ENCODE measurements at regions not wholly inside any gene's neighbourhood (a gene's known extent, or its start where the extent isn't known, plus 50 kb on each side); places are given as distances from the start of the nearest gene placed in this dataset.

DNA sequence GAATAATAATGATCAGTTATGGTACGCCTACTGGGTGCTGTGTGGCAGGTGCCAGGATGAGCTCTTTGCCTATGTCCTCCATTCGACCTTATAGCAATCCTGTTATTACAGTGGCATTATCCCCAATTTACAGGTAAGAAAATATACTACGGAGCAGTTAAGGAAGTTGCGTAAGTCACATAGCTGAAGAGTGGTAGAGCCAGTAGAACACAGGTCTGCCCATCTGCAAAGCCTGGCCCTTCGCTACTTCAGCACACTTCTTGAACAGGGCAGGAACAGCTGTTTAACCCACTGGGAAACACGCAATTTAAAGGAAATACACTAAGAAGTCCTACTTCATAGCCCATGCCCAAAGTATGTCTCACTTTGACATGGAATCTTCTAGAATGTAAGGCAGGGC lies 91.8 kb downstream of the PXDC1 start:
- TF ChIP-seq POLR2A (IDR thresholded peaks at IDR 0.05): no peak
- TF ChIP-seq, protein P1, sequence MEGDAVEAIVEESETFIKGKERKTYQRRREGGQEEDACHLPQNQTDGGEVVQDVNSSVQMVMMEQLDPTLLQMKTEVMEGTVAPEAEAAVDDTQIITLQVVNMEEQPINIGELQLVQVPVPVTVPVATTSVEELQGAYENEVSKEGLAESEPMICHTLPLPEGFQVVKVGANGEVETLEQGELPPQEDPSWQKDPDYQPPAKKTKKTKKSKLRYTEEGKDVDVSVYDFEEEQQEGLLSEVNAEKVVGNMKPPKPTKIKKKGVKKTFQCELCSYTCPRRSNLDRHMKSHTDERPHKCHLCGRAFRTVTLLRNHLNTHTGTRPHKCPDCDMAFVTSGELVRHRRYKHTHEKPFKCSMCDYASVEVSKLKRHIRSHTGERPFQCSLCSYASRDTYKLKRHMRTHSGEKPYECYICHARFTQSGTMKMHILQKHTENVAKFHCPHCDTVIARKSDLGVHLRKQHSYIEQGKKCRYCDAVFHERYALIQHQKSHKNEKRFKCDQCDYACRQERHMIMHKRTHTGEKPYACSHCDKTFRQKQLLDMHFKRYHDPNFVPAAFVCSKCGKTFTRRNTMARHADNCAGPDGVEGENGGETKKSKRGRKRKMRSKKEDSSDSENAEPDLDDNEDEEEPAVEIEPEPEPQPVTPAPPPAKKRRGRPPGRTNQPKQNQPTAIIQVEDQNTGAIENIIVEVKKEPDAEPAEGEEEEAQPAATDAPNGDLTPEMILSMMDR (IDR thresholded peaks at IDR 0.05): no peak
- no peak for TF ChIP-seq EP300 (IDR thresholded peaks at IDR 0.05)
- no peak for TF ChIP-seq POLR2AphosphoS5 (IDR thresholded peaks at IDR 0.05)
- Histone ChIP-seq H3K4me3 (no peak overlapping the region), H3K36me3 (no peaks in the 10 kb centered on the region), H3K27me3 (no peaks in the 10 kb centered on the region), H3K4me1 (peaks cover 0 to 3% (median 1%) of the 10 kb centered on the region in 4 donors), H3K9me3 (no peaks in the 10 kb centered on the region), H3K27ac (no peak overlapping the region)
- ATAC-seq (ENCODE audit: low FRiP score in 2 of 2) (no peak), DNase-seq (no peak)
- 79 to 83% methylated on average over 6 of the region's 6 CpGs for WGBS, 2 donors

DNA sequence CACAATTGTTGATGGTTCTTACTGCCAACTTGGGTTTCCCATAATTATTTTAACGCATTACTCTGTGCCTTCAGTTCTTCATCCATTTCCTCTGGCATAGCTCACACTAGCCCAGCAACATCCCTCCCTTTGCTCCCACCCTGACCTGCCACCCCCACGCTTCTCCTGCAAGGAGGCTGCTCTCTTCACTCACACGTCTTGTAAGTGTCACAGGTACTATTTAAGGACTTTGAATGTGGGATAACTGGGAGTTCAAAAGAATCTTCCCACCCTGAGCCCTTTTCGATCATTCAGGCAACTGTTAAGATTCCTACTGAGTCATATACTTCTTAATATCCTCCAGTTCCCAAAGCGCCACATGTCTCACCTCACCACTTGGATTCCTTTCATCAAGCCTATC lies 95.4 kb downstream of the PXDC1 start:
- H3K4me1 ChIP-seq: no peaks in the 10 kb centered on the region
- no peaks in the 10 kb centered on the region for H3K36me3 ChIP-seq
- DNase-seq: no peak
- H3K4me3 ChIP-seq: no peak overlapping the region
- no peaks in the 10 kb centered on the region for H3K9me3 ChIP-seq
- 85 to 89% methylated on average over 5 of the region's 5 CpGs for WGBS, 2 donors
- no peaks in the 10 kb centered on the region for H3K27me3 ChIP-seq
- no peak overlapping the region for H3K27ac ChIP-seq
- no peak for ATAC-seq (ENCODE audit: low FRiP score in 2 of 2)
- TF ChIP-seq EP300 (IDR thresholded peaks at IDR 0.05) (no peak), POLR2A (IDR thresholded peaks at IDR 0.05) (no peak), POLR2AphosphoS5 (IDR thresholded peaks at IDR 0.05) (no peak)
- TF ChIP-seq, protein P1 (IDR thresholded peaks at IDR 0.05): no peak

DNA sequence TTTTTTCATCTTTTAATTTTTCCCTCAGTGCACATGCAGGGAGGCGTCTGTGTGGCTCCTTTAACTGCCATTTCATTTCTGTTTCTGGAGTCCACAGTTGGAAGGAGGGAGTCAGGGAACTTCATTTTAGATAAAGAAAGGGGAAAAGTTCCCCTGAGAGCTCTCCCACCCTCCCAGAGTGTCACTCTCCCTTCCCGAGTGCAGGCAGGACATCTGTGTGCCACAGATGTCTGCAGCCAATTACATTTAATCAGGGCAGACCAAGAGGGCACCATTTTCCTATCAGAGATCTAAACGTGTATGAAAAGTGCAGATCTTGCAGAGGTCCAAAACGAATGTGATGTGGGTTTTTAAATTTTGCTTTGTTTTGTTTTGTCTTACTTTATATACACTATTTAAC lies 96.6 kb downstream of the PXDC1 start:
- TF ChIP-seq POLR2A (IDR thresholded peaks at IDR 0.05): no peak
- no peak for TF ChIP-seq EP300 (IDR thresholded peaks at IDR 0.05)
- no peak for TF ChIP-seq POLR2AphosphoS5 (IDR thresholded peaks at IDR 0.05)
- Histone ChIP-seq H3K9me3 (no peaks in the 10 kb centered on the region), H3K4me1 (no peaks in the 10 kb centered on the region), H3K4me3 (no peak overlapping the region), H3K27ac (no peak overlapping the region), H3K27me3 (no peaks in the 10 kb centered on the region), H3K36me3 (no peaks in the 10 kb centered on the region)
- WGBS, 2 donors: 49 to 64% methylated on average over 4 of the region's 4 CpGs
- ATAC-seq (ENCODE audit: low FRiP score in 2 of 2): no peak
- DNase-seq: no peak

DNA sequence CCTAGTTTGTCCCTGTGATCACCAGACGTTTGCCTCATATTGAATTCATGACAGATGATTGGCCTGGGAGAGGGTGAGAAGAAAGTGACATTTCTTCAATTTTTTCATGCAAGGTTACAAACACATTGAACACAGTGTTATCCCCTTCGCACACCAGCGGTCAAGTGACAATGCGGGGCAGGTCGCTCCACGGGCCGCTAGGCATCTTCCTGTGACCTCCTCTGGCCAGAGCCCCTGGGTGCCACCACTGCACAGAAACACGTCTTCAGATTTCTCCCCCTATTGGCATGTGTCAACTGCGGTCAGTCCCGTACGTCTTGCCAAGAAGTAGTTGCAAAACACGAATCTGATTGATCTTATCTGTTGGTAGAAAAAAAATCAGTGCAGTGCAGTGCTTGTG lies 97.1 kb downstream of the PXDC1 start:
- DNase-seq (peak in 1 of 2 donors; percentile 51), ATAC-seq (ENCODE audit: low FRiP score in 2 of 2) (no peak)
- Histone ChIP-seq H3K36me3 (no peaks in the 10 kb centered on the region), H3K4me3 (no peak overlapping the region), H3K4me1 (no peaks in the 10 kb centered on the region), H3K9me3 (no peaks in the 10 kb centered on the region), H3K27me3 (no peaks in the 10 kb centered on the region), H3K27ac (no peak overlapping the region)
- TF ChIP-seq POLR2AphosphoS5 (IDR thresholded peaks at IDR 0.05): no peak
- TF ChIP-seq POLR2A (IDR thresholded peaks at IDR 0.05): no peak
- WGBS, 2 donors: 84% methylated on average over 12 of the region's 12 CpGs

DNA sequence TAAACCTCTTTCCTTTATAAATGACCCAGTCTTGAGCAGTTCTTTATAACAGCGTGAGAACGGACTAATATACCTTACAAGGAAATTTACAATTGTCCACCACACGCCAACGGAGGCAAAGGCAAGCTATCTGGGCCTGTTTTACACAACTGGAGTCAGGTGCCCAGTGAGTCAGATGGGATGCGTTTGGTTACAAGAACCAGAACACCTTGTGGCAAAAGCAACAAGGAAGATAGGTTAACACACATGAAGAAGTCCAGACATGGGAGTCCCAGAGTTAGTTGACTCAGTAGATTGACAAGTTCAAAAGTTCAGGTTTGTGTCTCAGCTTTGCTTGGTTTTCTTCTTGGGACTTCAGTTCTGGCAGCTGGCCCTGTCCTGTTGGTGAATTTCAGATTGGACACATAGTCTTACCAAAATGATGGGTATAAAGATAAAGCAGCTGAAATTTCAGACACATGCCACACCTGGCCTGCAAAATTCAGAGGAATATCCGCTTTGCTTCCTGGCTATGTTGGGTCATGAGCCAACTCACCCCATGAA lies 97.9 kb downstream of the PXDC1 start:
- DNase-seq (no peak), ATAC-seq (ENCODE audit: low FRiP score in 2 of 2) (no peak)
- no peak overlapping the region for H3K27ac ChIP-seq
- no peak overlapping the region for H3K4me3 ChIP-seq
- 98% methylated on average over 6 of the region's 6 CpGs for WGBS, 2 donors
- no peaks in the 10 kb centered on the region for H3K36me3 ChIP-seq
- no peaks in the 10 kb centered on the region for H3K27me3 ChIP-seq
- H3K4me1 ChIP-seq: no peaks in the 10 kb centered on the region
- TF ChIP-seq POLR2AphosphoS5 (IDR thresholded peaks at IDR 0.05): no peak
- H3K9me3 ChIP-seq: no peaks in the 10 kb centered on the region

DNA sequence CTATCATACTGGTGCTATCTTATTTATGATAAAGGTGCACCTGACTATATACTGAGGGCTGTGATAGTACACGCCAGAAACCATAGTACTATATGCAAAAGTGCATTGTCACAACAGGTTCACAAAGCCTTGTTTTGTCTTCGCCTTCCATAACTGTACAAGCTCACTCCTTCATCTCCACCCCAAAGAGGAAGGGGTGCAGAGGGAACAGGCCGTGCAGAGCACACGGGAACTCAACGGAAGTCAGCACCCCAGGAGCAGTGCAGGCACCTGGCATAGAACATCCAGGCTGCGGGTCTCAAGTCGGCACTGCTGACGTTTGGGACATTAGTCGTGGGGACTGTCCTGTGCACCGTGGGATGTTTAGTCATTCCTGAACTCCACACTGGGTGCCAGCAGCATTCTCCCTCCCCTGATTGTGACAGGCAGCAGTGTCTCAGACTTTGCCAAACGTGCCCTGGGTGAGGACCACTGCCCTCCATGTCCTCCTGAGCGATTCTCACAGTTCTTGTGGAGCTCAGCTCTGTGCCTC lies 99.7 kb downstream of the PXDC1 start:
- Histone ChIP-seq H3K4me3 (no peak overlapping the region), H3K27me3 (no peaks in the 10 kb centered on the region), H3K27ac (no peak overlapping the region), H3K36me3 (no peaks in the 10 kb centered on the region), H3K4me1 (no peaks in the 10 kb centered on the region), H3K9me3 (no peaks in the 10 kb centered on the region)
- WGBS, 2 donors: 87 to 94% methylated on average over 9 to 12 of the region's 12 CpGs
- DNase-seq (no peak), ATAC-seq (ENCODE audit: low FRiP score in 2 of 2) (no peak)
- TF ChIP-seq, protein P1 (IDR thresholded peaks at IDR 0.05): no peak
- TF ChIP-seq POLR2AphosphoS5 (IDR thresholded peaks at IDR 0.05) (no peak), EP300 (IDR thresholded peaks at IDR 0.05) (no peak), POLR2A (IDR thresholded peaks at IDR 0.05) (no peak)

All from upper lobe of left lung (tissue), 6 donors.